T-cell (primary cell): ENCODE measurements at regions not wholly inside any gene's neighbourhood (a gene's known extent, or its start where the extent isn't known, plus 50 kb on each side); places are given as distances from the start of the nearest gene placed in this dataset.

Experiments used
- ATAC-seq, 4 experiments: fragments of 200-7000 bp in 3 of 4; fragments of 150-1000 bp in 1 of 4; cut with Tn5 transposase; replicated peaks in 1 of 4; 1 replicate in 3 of 4; 2 replicates in 1 of 4; pipeline ENCODE4 v1.10.0; 2021; ENCODE audit warnings: moderate library complexity in 3 of 4, mild to moderate bottlenecking in 2 of 4, moderate number of reproducible peaks in 1 of 4
- CTCF ChIA-PET, 2 donors: fragments of 300-600 bp; sonication (Branson Sonifier 250); formaldehyde crosslinking; loops; one replicate each; lab custom pipeline; 2022; ENCODE audit warnings: antibody characterized with exemption in 2 of 2; lab: Charles Lee
- POLR2A ChIA-PET, 2 donors: fragments of 300-600 bp; sonication (Branson Sonifier 250); formaldehyde crosslinking; loops; one replicate each; lab custom pipeline; 2022; ENCODE audit warnings: antibody characterized with exemption in 2 of 2; lab: Charles Lee
- DNase-seq, 35 experiments: peaks; one replicate each; pipeline versions ENCODE4 v3.0.0 to v3.0.0-alpha.2; 2013 to 2023
- H3K27ac ChIP-seq: one replicate; pipeline ENCODE4 v1.5.1; 2013; ENCODE audit warnings: low read length
- H3K27me3 ChIP-seq, 2 experiments: replicated peaks in 1 of 2; 1 replicate in 1 of 2; 2 replicates in 1 of 2; pipeline versions ENCODE4 v1.6.1 to v1.7.0; 2013; ENCODE audit warnings: low read length in 1 of 2, mixed read lengths in 1 of 2; ENCODE audit not compliant: control insufficient read depth in 2 of 2, insufficient read depth in 2 of 2; ENCODE audit errors: extremely low read depth in 1 of 2
- H3K36me3 ChIP-seq, 2 donors: 1 replicate in 1 of 2; 2 replicates in 1 of 2; pipeline versions ENCODE4 v1.6.1 to v1.7.0; 2013; ENCODE audit warnings: low read length in 1 of 2; ENCODE audit not compliant: control insufficient read depth in 2 of 2, insufficient read depth in 1 of 2; ENCODE audit errors: extremely low read depth in 1 of 2
- H3K4me1 ChIP-seq, 2 experiments: 1 replicate in 1 of 2; 2 replicates in 1 of 2; pipeline versions ENCODE4 v1.6.1 to v1.7.0; 2013; ENCODE audit warnings: low read length in 2 of 2, mixed read lengths in 1 of 2; ENCODE audit not compliant: insufficient read depth in 2 of 2, control insufficient read depth in 1 of 2; ENCODE audit errors: extremely low read depth in 1 of 2
- H3K4me3 ChIP-seq, 2 donors: 1 replicate in 1 of 2; 2 replicates in 1 of 2; pipeline versions ENCODE4 v1.5.1 to v1.7.0; 2013; ENCODE audit warnings: mild to moderate bottlenecking in 2 of 2, low read length in 1 of 2, moderate library complexity in 1 of 2; ENCODE audit not compliant: control insufficient read depth in 1 of 2; ENCODE audit errors: extremely low read depth in 1 of 2
- H3K9me3 ChIP-seq: 2 replicates; pipeline ENCODE4 v1.7.0; 2013
- H3K27ac Mint-ChIP-seq, 2 donors: one replicate each; pipeline ENCODE4 v1.8.0; 2020 to 2021; ENCODE audit warnings: mild to moderate bottlenecking in 2 of 2, mixed read lengths in 2 of 2
- H3K27me3 Mint-ChIP-seq, 2 donors: one replicate each; pipeline ENCODE4 v1.8.0; 2021 to 2022; ENCODE audit warnings: mixed read lengths in 2 of 2
- H3K36me3 Mint-ChIP-seq: one replicate; pipeline ENCODE4 v1.8.0; 2021; ENCODE audit warnings: mixed read lengths
- H3K4me1 Mint-ChIP-seq, 3 donors: one replicate each; pipeline ENCODE4 v1.8.0; 2020 to 2022; ENCODE audit warnings: mixed read lengths in 3 of 3, mild to moderate bottlenecking in 1 of 3
- H3K4me3 Mint-ChIP-seq, 3 donors: one replicate each; pipeline ENCODE4 v1.8.0; 2020 to 2022; ENCODE audit warnings: mild to moderate bottlenecking in 3 of 3, mixed read lengths in 3 of 3, moderate library complexity in 3 of 3
- H3K9me3 Mint-ChIP-seq, 3 donors: one replicate each; pipeline ENCODE4 v1.8.0; 2020 to 2022; ENCODE audit warnings: mixed read lengths in 3 of 3
- whole genome bisulfite sequencing: methylation state at CpG from one replicate; pipeline ENCODE4 v1.1.5; 2013; ENCODE audit warnings: missing lambda C conversion rate; ENCODE audit not compliant: insufficient coverage; 5-methylcytosine and 5-hydroxymethylcytosine counted together

DNA sequence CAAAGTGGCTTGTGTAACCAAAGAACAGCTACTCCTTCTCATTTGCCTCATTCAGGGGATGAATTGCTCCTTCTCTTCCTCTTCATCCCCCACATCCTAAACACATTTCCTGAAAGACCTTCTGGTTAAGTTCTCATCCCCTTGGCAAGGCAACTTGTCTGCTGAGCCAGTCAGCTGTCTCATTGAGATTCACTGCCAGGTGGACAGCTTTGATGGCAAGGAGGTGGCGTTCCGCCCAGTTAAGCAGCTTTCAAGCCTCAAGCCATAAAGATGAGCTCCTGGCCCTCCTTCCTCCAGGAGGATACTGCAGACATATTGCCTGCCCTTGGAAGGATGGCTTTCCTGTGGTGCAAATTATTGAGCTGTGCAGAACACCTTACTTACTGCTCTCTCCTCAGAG is 448.6 kb upstream of the MPDZ start:
- H3K9me3 ChIP-seq = no peaks in the 10 kb centered on the region
- WGBS = no CpG with 5 or more reads among the region's 2 CpGs
- H3K27me3 ChIP-seq = no peaks in the 10 kb centered on the region
- no peaks in the 10 kb centered on the region for H3K27me3 Mint-ChIP-seq
- no peak for DNase-seq
- no peak for ATAC-seq
- POLR2A ChIA-PET = no interaction called here
- H3K4me3 ChIP-seq = no peak overlapping the region
- H3K36me3 ChIP-seq = no peaks in the 10 kb centered on the region
- H3K36me3 Mint-ChIP-seq = no peaks in the 10 kb centered on the region
- peaks cover 4 to 22% (median 19%) of the 10 kb centered on the region in 3 donors for H3K9me3 Mint-ChIP-seq
- H3K4me3 Mint-ChIP-seq = no peak overlapping the region
- H3K4me1 ChIP-seq = no peaks in the 10 kb centered on the region
- H3K27ac ChIP-seq = no peak overlapping the region
- H3K4me1 Mint-ChIP-seq = no peaks in the 10 kb centered on the region
- no peak overlapping the region for H3K27ac Mint-ChIP-seq
- CTCF ChIA-PET = interaction anchor here in 1 of 2 donors (0.5 kb wide), 1 partner anchor 1097 kb away, joined by 5 read pairs; no protein-coding TSS in a partner anchor

DNA sequence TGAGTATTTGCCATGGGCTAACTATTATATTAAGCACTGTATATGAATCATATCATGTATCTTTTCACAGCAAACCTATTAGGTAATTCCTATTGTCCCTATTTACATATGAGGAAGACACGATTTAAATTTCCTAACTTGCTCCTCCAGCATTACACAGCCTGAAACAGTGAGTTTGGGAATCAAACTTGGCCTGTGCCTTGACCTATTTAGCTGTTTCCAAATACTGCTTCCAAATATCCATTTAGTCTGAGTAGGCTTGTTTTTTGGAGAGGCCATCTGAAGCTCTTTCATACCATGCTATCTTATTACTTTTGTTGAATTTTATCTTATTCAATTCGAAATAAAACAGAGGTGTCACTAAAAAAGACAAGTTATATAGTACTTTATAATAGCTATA is 447.3 kb upstream of the MPDZ start:
- ChIA-PET CTCF (no interaction called here), POLR2A (no interaction called here)
- Histone ChIP-seq H3K4me3 (no peak overlapping the region), H3K36me3 (no peaks in the 10 kb centered on the region), H3K27me3 (no peaks in the 10 kb centered on the region), H3K27ac (no peak overlapping the region), H3K4me1 (no peaks in the 10 kb centered on the region), H3K9me3 (no peaks in the 10 kb centered on the region)
- no CpG with 5 or more reads among the region's 2 CpGs for WGBS
- no peaks in the 10 kb centered on the region for H3K36me3 Mint-ChIP-seq
- peaks cover 4 to 16% (median 14%) of the 10 kb centered on the region in 3 donors for H3K9me3 Mint-ChIP-seq
- H3K27me3 Mint-ChIP-seq = no peaks in the 10 kb centered on the region
- DNase-seq (no peak), ATAC-seq (no peak)
- no peak overlapping the region for H3K27ac Mint-ChIP-seq
- no peaks in the 10 kb centered on the region for H3K4me1 Mint-ChIP-seq
- H3K4me3 Mint-ChIP-seq = no peak overlapping the region

DNA sequence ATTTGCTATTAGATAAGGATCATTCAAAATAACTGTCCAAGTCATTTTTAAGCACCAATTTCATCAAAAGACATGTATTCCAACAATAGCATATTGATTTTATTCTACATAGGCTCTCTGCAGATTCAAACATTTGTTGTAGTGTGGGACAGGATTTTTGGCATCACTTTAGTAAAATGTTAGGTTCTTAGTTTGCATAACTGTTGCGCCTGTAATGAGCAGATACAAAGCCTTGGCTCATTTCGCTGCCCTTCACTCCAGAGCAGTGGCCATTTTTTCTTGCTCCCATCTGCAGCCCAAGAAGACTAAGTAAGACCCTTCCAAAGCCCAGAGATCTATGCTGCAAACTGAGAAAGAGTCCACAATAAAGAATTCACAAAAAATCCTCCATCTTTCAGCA is 446.0 kb upstream of the MPDZ start:
- no peak overlapping the region for H3K4me3 Mint-ChIP-seq
- Histone ChIP-seq H3K4me1 (no peaks in the 10 kb centered on the region), H3K9me3 (no peaks in the 10 kb centered on the region), H3K36me3 (no peaks in the 10 kb centered on the region), H3K4me3 (no peak overlapping the region), H3K27ac (no peak overlapping the region), H3K27me3 (no peaks in the 10 kb centered on the region)
- ChIA-PET POLR2A (no interaction called here), CTCF (no interaction called here)
- no peaks in the 10 kb centered on the region for H3K4me1 Mint-ChIP-seq
- no peaks in the 10 kb centered on the region for H3K27me3 Mint-ChIP-seq
- ATAC-seq (no peak), DNase-seq (no peak)
- no peak overlapping the region for H3K27ac Mint-ChIP-seq
- WGBS = 80% methylated on average over 1 of the region's 2 CpGs
- peaks cover 4 to 12% (median 12%) of the 10 kb centered on the region in 3 donors for H3K9me3 Mint-ChIP-seq
- no peaks in the 10 kb centered on the region for H3K36me3 Mint-ChIP-seq

DNA sequence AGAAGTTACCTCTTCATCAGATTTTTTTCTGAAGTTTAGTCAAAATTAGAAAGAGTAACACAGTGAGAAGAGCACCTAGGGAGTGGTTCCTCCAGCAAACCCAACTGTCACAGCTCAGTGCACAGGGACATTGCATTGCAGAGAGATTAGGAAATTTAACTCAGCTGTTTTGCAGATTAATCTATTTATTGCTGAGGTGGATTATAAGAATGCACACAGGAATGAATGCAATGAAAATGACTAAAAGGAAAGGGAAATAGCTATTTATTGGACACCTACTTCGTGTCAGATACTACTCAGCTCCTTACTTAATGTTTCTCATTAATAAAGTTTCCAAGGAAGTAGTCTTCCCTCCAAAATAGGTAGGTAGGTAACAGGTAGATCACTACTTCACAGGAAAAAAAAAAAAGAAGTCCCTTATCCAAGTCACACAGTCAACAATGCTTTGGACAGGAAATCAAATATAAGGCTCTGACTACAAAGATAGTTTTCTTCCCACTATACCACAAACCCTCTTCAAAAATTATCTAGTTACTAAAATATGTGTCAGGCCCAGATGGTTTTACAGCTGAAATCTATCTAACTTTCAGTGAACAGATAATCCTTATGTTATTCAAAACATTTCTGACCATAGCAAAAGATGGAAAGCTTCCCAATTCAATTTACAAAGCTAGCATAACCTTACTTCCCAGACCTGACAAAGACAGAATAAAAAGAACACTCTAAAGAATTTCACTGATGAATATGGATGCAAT is 442.2 kb upstream of the MPDZ start:
- H3K36me3 ChIP-seq = no peaks in the 10 kb centered on the region
- H3K9me3 Mint-ChIP-seq = peaks cover 2 to 7% (median 6%) of the 10 kb centered on the region in 3 donors
- no peaks in the 10 kb centered on the region for H3K4me1 Mint-ChIP-seq
- no peaks in the 10 kb centered on the region for H3K27me3 Mint-ChIP-seq
- H3K4me3 Mint-ChIP-seq = no peak overlapping the region
- DNase-seq (no peak), ATAC-seq (no peak)
- no peak overlapping the region for H3K27ac Mint-ChIP-seq
- H3K4me1 ChIP-seq = no peaks in the 10 kb centered on the region
- no peak overlapping the region for H3K4me3 ChIP-seq
- CTCF ChIA-PET = no interaction called here
- no CpG with 5 or more reads among the region's 1 CpG for WGBS
- POLR2A ChIA-PET = no interaction called here
- no peaks in the 10 kb centered on the region for H3K36me3 Mint-ChIP-seq
- H3K27me3 ChIP-seq = no peaks in the 10 kb centered on the region
- H3K27ac ChIP-seq = no peak overlapping the region
- no peaks in the 10 kb centered on the region for H3K9me3 ChIP-seq

DNA sequence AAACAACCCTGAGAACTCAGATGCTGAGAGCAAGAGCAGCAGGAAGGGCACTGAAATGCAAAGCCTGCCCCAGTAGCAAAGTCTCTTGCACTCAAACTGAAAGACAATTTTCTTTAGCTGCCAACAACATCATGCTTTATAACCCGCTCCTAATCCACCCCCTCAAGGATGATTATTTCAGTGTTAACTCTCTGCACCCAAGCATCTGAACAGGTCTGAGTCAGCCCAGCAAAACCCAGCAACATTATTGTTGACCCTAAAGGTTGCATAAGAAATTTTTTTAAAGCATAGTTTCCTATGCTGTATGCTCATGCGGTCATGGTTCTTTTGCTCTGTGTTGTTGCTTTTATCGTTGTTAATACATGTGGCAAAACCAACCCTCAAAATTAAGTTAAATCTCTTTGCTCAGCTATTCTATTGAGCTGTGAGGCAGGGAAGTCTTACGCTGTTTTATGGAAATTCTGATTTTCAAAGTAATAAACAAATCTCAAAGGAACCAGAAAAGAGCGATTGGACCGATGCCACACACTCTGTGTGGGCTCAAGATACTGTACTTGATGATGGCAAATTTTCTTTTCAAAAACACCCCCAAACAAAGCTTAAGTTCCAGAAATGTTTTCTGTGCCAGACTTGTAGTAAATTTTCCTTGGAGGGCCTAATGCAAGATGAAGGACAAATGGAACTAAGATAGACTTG is 440.6 kb upstream of the MPDZ start:
- H3K4me1 Mint-ChIP-seq = no peaks in the 10 kb centered on the region
- no peaks in the 10 kb centered on the region for H3K36me3 Mint-ChIP-seq
- ChIA-PET POLR2A (no interaction called here), CTCF (interaction anchor here in 1 of 2 donors (0.7 kb wide), 1 partner anchor 11 kb away, joined by 3 read pairs; no protein-coding TSS in a partner anchor)
- peaks cover 2 to 7% (median 3%) of the 10 kb centered on the region in 3 donors for H3K9me3 Mint-ChIP-seq
- Histone ChIP-seq H3K27me3 (no peaks in the 10 kb centered on the region), H3K4me1 (no peaks in the 10 kb centered on the region), H3K36me3 (no peaks in the 10 kb centered on the region), H3K27ac (no peak overlapping the region), H3K4me3 (no peak overlapping the region), H3K9me3 (no peaks in the 10 kb centered on the region)
- 100% methylated on average over 1 of the region's 6 CpGs for WGBS
- DNase-seq (no peak), ATAC-seq (no peak)
- H3K4me3 Mint-ChIP-seq = no peak overlapping the region
- no peak overlapping the region for H3K27ac Mint-ChIP-seq
- H3K27me3 Mint-ChIP-seq = no peaks in the 10 kb centered on the region

DNA sequence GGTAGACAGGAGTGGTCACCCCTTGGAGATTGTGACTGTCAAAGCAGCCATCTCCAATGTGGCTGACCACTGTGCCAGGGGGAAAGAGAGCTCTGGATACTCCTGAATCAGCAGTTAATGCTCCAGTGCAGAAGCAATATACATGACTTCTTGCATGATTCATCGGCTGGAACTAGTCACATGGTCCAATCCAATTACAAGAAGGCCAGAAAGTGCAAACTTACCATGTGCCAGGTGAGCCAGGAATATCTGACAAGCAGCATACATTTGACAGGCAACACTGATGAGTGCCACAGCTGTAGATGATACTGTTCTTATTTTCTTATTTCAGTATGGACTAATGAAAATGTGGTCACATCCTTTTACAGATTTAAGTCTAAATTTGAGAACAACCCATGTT is 440.0 kb upstream of the MPDZ start:
- ChIA-PET POLR2A (no interaction called here), CTCF (no interaction called here)
- ATAC-seq (no peak), DNase-seq (no peak)
- Histone ChIP-seq H3K4me1 (no peaks in the 10 kb centered on the region), H3K9me3 (no peaks in the 10 kb centered on the region), H3K36me3 (no peaks in the 10 kb centered on the region), H3K27ac (no peak overlapping the region), H3K27me3 (no peaks in the 10 kb centered on the region), H3K4me3 (no peak overlapping the region)
- Mint-ChIP-seq H3K4me3 (no peak overlapping the region), H3K27ac (no peak overlapping the region), H3K27me3 (no peaks in the 10 kb centered on the region), H3K9me3 (peaks cover 2 to 7% (median 3%) of the 10 kb centered on the region in 3 donors), H3K36me3 (no peaks in the 10 kb centered on the region), H3K4me1 (no peaks in the 10 kb centered on the region)
- 60% methylated on average over 1 of the region's 1 CpG for WGBS
